Stomach (tissue), 4 donors: ENCODE measurements at regions not wholly inside any gene's neighbourhood (a gene's known extent, or its start where the extent isn't known, plus 50 kb on each side); places are given as distances from the start of the nearest gene placed in this dataset.

Source experiments
- CTCF ChIP-seq, 7 experiments: fragments of 450-650 bp in 4 of 7; fragments of 200-600 bp in 3 of 7; sonication (generic) in 3 of 7; IDR thresholded peaks; one replicate each; pipeline ENCODE4 v1.5.1; 2016 to 2019; ENCODE audit warnings: antibody characterized with exemption in 7 of 7, control low read depth in 2 of 7, mild to moderate bottlenecking in 1 of 7
- EP300 ChIP-seq: sonication (generic); formaldehyde crosslinking; IDR thresholded peaks from one replicate; pipeline ENCODE4 v1.6.1; 2017; ENCODE audit warnings: antibody characterized with exemption
- POLR2AphosphoS5 ChIP-seq, 3 donors: sonication (generic); formaldehyde crosslinking; IDR thresholded peaks; one replicate each; pipeline ENCODE4 v1.6.1; 2016; ENCODE audit warnings: antibody characterized with exemption in 3 of 3

- no peak for TF ChIP-seq CTCF (IDR thresholded peaks at IDR 0.05)
- no peak for TF ChIP-seq EP300
- no peak for TF ChIP-seq POLR2AphosphoS5 (IDR thresholded peaks at IDR 0.05)
Observed at GRCh38 chr11:25547292-25547691, 784.6 kb upstream of the ANO3 start.
